ENCODE measurements at regions not wholly inside any gene's neighbourhood (a gene's known extent, or its start where the extent isn't known, plus 50 kb on each side); places are given as distances from the start of the nearest gene placed in this dataset.

GRCh38 chr1:21347072-21347581 is 56.9 kb upstream of the ECE1 start:
- H3K4me2 ChIP-seq (ENCODE audit: low read length), result peak overlapping the region; percentile 95
- H3K4me1 ChIP-seq (ENCODE audit: low read length), result peaks cover 24% of the 10 kb centered on the region
- H3K36me3 ChIP-seq (replicated peaks; ENCODE audit: low read depth, low read length), result no peaks in the 10 kb centered on the region
- no peaks in the 10 kb centered on the region for H3K9me3 ChIP-seq (ENCODE audit: insufficient read depth, low read length)
- no peak overlapping the region for H3K27ac ChIP-seq (ENCODE audit: low read length)
- H2AFZ ChIP-seq (ENCODE audit: low read depth, low read length), result no peak overlapping the region
- peaks cover 49% of the 10 kb centered on the region for H3K79me2 ChIP-seq (ENCODE audit: low read length)
- peak overlapping the region; percentile 93 for H3K9ac ChIP-seq (ENCODE audit: low read length)
- peaks cover 19% of the 10 kb centered on the region for H4K20me1 ChIP-seq (ENCODE audit: insufficient read depth, low read length)
- H3K4me3 ChIP-seq (ENCODE audit: low read length), result peak overlapping the region; percentile 99
- no peaks in the 10 kb centered on the region for H3K27me3 ChIP-seq (ENCODE audit: low read depth, low read length)
- no peak for TF ChIP-seq EZH2phosphoT487 (IDR thresholded peaks at IDR 0.05; ENCODE audit: low read depth)
- TF ChIP-seq, protein P1, sequence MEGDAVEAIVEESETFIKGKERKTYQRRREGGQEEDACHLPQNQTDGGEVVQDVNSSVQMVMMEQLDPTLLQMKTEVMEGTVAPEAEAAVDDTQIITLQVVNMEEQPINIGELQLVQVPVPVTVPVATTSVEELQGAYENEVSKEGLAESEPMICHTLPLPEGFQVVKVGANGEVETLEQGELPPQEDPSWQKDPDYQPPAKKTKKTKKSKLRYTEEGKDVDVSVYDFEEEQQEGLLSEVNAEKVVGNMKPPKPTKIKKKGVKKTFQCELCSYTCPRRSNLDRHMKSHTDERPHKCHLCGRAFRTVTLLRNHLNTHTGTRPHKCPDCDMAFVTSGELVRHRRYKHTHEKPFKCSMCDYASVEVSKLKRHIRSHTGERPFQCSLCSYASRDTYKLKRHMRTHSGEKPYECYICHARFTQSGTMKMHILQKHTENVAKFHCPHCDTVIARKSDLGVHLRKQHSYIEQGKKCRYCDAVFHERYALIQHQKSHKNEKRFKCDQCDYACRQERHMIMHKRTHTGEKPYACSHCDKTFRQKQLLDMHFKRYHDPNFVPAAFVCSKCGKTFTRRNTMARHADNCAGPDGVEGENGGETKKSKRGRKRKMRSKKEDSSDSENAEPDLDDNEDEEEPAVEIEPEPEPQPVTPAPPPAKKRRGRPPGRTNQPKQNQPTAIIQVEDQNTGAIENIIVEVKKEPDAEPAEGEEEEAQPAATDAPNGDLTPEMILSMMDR (IDR thresholded peaks at IDR 0.05; ENCODE audit: low read depth, low read length), result no peak

- Histone ChIP-seq H3K27ac (ENCODE audit: low read length) (no peak overlapping the region), H2AFZ (ENCODE audit: low read depth, low read length) (no peak overlapping the region), H3K9ac (ENCODE audit: low read length) (peak overlapping the region; percentile 93), H3K9me3 (ENCODE audit: insufficient read depth, low read length) (no peaks in the 10 kb centered on the region), H3K4me2 (ENCODE audit: low read length) (peak overlapping the region; percentile 95), H3K27me3 (ENCODE audit: low read depth, low read length) (no peaks in the 10 kb centered on the region), H4K20me1 (ENCODE audit: insufficient read depth, low read length) (peaks cover 25% of the 10 kb centered on the region), H3K79me2 (ENCODE audit: low read length) (peaks cover 55% of the 10 kb centered on the region), H3K4me3 (ENCODE audit: low read length) (peak overlapping the region; percentile 99), H3K4me1 (ENCODE audit: low read length) (peaks cover 25% of the 10 kb centered on the region), H3K36me3 (replicated peaks; ENCODE audit: low read depth, low read length) (no peaks in the 10 kb centered on the region)
- no peak for TF ChIP-seq EZH2phosphoT487 (IDR thresholded peaks at IDR 0.05; ENCODE audit: low read depth)
- TF ChIP-seq, protein P1 (IDR thresholded peaks at IDR 0.05; ENCODE audit: low read depth, low read length), result no peak
Measured at GRCh38 chr1:21346365-21347071, 56.3 kb upstream of the ECE1 start.

DNA sequence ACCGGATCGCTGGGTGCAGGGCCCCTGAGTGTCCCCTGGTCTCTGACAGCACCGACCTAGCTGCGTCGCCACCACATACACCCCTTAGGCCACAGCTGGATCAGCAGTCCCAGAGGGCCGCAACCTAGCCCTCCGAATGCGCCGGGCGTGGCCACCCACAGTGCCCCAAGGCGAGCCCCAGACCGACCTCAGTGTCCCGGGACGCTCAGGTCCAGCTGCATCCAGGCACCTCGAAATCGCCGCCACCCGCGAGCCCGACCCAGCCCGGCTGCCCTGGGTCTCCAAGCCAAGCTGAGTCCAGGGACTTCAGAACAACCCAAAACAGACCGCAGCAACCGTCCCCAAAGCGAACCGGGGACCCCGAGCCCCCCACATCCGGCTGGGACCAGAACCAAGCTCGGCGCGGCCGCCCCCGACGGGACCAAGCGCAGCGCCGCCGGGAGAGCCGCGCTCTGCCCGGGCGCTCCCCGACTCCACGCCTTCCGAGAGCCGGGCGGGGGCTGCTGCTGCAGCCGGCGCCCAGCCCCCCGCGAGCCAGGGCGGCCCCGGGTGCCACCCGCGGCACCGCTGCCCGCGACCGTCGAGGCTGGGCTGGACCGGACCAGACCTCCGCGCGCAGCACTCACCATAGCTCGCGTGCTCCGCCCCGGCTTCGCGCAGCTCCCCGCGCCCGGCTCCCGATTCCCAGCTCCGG is 54.6 kb upstream of the ECE1 start:
- Histone ChIP-seq H3K27ac (ENCODE audit: low read length) (peak overlapping the region; percentile 33; the same call in 1 of the 2 replicates), H2AFZ (ENCODE audit: low read depth, low read length) (no peak overlapping the region), H4K20me1 (ENCODE audit: insufficient read depth, low read length) (peaks cover 39% of the 10 kb centered on the region), H3K4me1 (ENCODE audit: low read length) (peaks cover 25% of the 10 kb centered on the region), H3K36me3 (replicated peaks; ENCODE audit: low read depth, low read length) (no peaks in the 10 kb centered on the region), H3K4me3 (ENCODE audit: low read length) (peak overlapping the region; percentile 99), H3K9ac (ENCODE audit: low read length) (peak overlapping the region; percentile 91), H3K79me2 (ENCODE audit: low read length) (peaks cover 72% of the 10 kb centered on the region), H3K4me2 (ENCODE audit: low read length) (peak overlapping the region; percentile 97), H3K9me3 (ENCODE audit: insufficient read depth, low read length) (no peaks in the 10 kb centered on the region), H3K27me3 (ENCODE audit: low read depth, low read length) (no peaks in the 10 kb centered on the region)
- no peak for TF ChIP-seq EZH2phosphoT487 (IDR thresholded peaks at IDR 0.05; ENCODE audit: low read depth)
- TF ChIP-seq, protein P1 (IDR thresholded peaks at IDR 0.05; ENCODE audit: low read depth, low read length), result no peak

DNA sequence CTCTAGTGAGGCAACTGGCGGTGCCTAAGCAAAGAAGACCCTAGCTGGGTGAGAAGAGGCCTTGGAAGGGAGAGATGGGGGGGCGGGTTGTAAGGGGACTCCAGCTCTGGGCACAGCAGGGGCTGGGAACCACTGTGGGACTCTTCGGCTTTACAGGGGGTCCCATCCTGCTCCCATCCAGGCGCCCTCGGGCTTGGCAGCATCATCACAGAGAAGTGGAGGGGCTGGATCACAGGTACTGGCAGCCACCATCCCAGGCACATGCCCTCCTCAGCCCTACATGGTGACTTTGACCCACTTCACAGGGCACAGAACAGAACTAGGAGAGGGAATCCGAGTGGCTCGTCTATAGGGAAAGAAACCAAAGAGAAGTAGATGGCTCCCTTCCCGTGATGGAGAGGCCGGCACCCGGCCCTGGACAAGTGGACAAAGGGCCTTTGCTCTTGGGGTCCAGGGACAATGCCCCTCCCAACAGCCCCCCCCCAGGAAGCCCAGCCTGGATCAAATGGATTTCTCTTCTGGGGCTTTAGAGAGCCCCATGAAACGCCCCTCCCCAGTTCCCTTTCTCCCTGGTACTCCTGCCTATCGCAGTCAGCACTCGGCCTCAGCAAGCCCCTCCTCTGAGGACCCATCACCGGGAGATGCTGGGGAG is 54.0 kb upstream of the ECE1 start:
- peaks cover 46% of the 10 kb centered on the region for H4K20me1 ChIP-seq (ENCODE audit: insufficient read depth, low read length)
- peak overlapping the region; percentile 33 for H3K27ac ChIP-seq (ENCODE audit: low read length)
- H3K9me3 ChIP-seq (ENCODE audit: insufficient read depth, low read length), result no peaks in the 10 kb centered on the region
- no peaks in the 10 kb centered on the region for H3K27me3 ChIP-seq (ENCODE audit: low read depth, low read length)
- peak overlapping the region; percentile 97 for H3K4me2 ChIP-seq (ENCODE audit: low read length)
- TF ChIP-seq, protein P1 (IDR thresholded peaks at IDR 0.05; ENCODE audit: low read depth, low read length), result no peak
- TF ChIP-seq EZH2phosphoT487 (IDR thresholded peaks at IDR 0.05; ENCODE audit: low read depth), result no peak
- peak overlapping the region; percentile 91 for H3K9ac ChIP-seq (ENCODE audit: low read length)
- H3K4me3 ChIP-seq (ENCODE audit: low read length), result peak overlapping the region; percentile 99
- peaks cover 25% of the 10 kb centered on the region for H3K4me1 ChIP-seq (ENCODE audit: low read length)
- H3K36me3 ChIP-seq (replicated peaks; ENCODE audit: low read depth, low read length), result no peaks in the 10 kb centered on the region
- H2AFZ ChIP-seq (ENCODE audit: low read depth, low read length), result no peak overlapping the region
- peaks cover 78% of the 10 kb centered on the region for H3K79me2 ChIP-seq (ENCODE audit: low read length)
